ENCODE measurements at regions not wholly inside any gene's neighbourhood (a gene's known extent, or its start where the extent isn't known, plus 50 kb on each side); places are given as distances from the start of the nearest gene placed in this dataset.

- TF ChIP-seq CTCF (IDR thresholded peaks at IDR 0.05; ENCODE audit: poor library complexity, severe bottlenecking), result no peak
- TF ChIP-seq EZH2 (IDR thresholded peaks at IDR 0.05; ENCODE audit: borderline replicate concordance, insufficient read depth, low read length, poor library complexity, severe bottlenecking), result no peak
- no peak for TF ChIP-seq EP300 (conservative IDR thresholded peaks at IDR 0.05; ENCODE audit: poor library complexity, severe bottlenecking)
- TF ChIP-seq POLR2AphosphoS5 (IDR thresholded peaks at IDR 0.05), result no peak
Observed at GRCh38 chr4:15353207-15353606, 74.6 kb upstream of the C1QTNF7 start.

Measured in neural cell (in vitro differentiated cells).